Heart right ventricle (tissue), 16 donors: ENCODE measurements at regions not wholly inside any gene's neighbourhood (a gene's known extent, or its start where the extent isn't known, plus 50 kb on each side); places are given as distances from the start of the nearest gene placed in this dataset.

Experiments
- ATAC-seq, 8 donors: fragments of 200-7000 bp; cut with Tn5 transposase; one replicate each; pipeline ENCODE4 v1.9.1; 2020; ENCODE audit warnings: mild to moderate bottlenecking in 8 of 8, moderate library complexity in 8 of 8, moderate number of reproducible peaks in 1 of 8
- DNase-seq, 2 donors: peaks; one replicate each; pipeline ENCODE4 v3.0.0-alpha.2; 2020
- H3K27ac ChIP-seq, 10 donors: fragments of 200-600 bp; sonication (generic) in 2 of 10; one replicate each; pipeline versions ENCODE4 v1.5.0 to v1.8.0; 2020 to 2022; ENCODE audit warnings: mild to moderate bottlenecking in 3 of 10
- H3K27me3 ChIP-seq, 7 donors: fragments of 200-600 bp; one replicate each; pipeline ENCODE4 v1.8.0; 2021 to 2022; ENCODE audit warnings: mild to moderate bottlenecking in 2 of 7
- H3K36me3 ChIP-seq, 9 donors: fragments of 200-600 bp; sonication (generic) in 1 of 9; one replicate each; pipeline versions ENCODE4 v1.5.0 to v1.8.0; 2020 to 2022; ENCODE audit warnings: mild to moderate bottlenecking in 2 of 9
- H3K4me1 ChIP-seq, 9 donors: fragments of 200-600 bp; sonication (generic) in 1 of 9; one replicate each; pipeline versions ENCODE4 v1.5.0 to v1.8.0; 2020 to 2022; ENCODE audit warnings: mild to moderate bottlenecking in 4 of 9
- H3K4me3 ChIP-seq, 10 donors: fragments of 200-600 bp; sonication (generic) in 2 of 10; one replicate each; pipeline versions ENCODE4 v1.5.0 to v1.8.0; 2020 to 2022; ENCODE audit warnings: mild to moderate bottlenecking in 7 of 10, moderate library complexity in 2 of 10
- H3K9me3 ChIP-seq, 11 donors: fragments of 200-600 bp in 10 of 11; sonication (generic) in 2 of 11; one replicate each; pipeline versions ENCODE4 v1.5.0 to v1.8.0; 2013 to 2022; ENCODE audit warnings: mild to moderate bottlenecking in 2 of 11, control low read depth in 1 of 11, moderate library complexity in 1 of 11
- WGBS, 2 donors: extraction: QIAGEN DNeasy Blood & Tissue Kit; methylation state at CpG; one replicate each; pipeline ENCODE4 v1.1.7; 2013; ENCODE audit warnings: inconsistent platforms in 1 of 2; 5-methylcytosine and 5-hydroxymethylcytosine counted together
- intact Hi-C, 10 donors: fragments of 100-400 bp; cut with DNase I; formaldehyde crosslinking; loops; one replicate each; pipeline versions ENCODE4 v1.11.1 to v1.14.2; 2022
- TF ChIP-seq, protein P1 (sequence below), 9 donors: fragments of 200-600 bp; sonication (generic) in 2 of 9; IDR thresholded peaks; one replicate each; pipeline versions ENCODE4 v1.5.0 to v1.8.0; 2021 to 2022; ENCODE audit warnings: antibody characterized with exemption in 9 of 9, mild to moderate bottlenecking in 5 of 9, moderate library complexity in 1 of 9
- donor health status: Arrhythmogenic right ventricular cardiomyopathy.
- donor health status: ischemic (EF 13 %, LVEDD 7.1; RV severe dilation, severe dysfunction).
- donor health status: healthy with polysubstance abuse.
- donor health status: DM: no; HTN: yes; CAD: no.
- donor health status: DM: no; HTN: no; CAD: no.
- donor health status: ischemic (EF 25% LVEDD 6.9; RV normal size, moderate dysfunction).
- donor health status: ischemic (EF 25% LVEDD 5.7; RV mildly dilated, moderate dysfunction).
- donor health status: healthy.
- donor health status: DM: yes; HTN: yes; CAD: no.
- donor health status: Ischemic cardiomyopathy.
- donor health status: ischemic (EF 35%, LVEDD 5.7; RV mildly dilated, moderate dysfunction).
- donor health status: nonischemic (EF 11% LVEDD 7.7; RV severe dilation, severe dysfunction).
- donor health status: DM: yes; HTN: yes; CAD: no.
- donor health status: PGD.
- donor health status: ischemic (EF 29% LVEDD 5.4; RV normal size, mild dysfunction).
- donor health status: nonischemic (EF 23%, LVEDD 6.1; RV moderate dilation, normal function).

DNA sequence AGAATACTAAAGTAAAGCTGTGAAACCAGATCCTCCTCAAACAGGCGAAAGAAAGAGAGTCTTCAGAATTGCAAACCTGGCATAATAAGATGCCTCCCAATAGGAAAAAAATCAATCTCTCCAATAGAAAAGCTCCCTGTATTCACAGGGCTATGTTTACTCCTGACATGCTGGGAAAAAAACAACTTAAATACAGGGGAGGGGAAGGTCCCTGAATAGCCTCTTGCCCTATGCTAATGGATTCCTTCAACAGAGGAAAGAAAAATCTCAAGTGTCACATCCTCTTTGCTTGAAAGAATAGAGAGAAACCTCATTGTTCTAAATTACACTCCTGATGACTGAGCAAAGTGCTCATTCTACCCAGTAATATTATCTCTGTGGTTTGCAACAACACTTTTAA is 1271.1 kb upstream of the PRR20A start:
- no peaks in the 10 kb centered on the region for H3K36me3 ChIP-seq
- 51 to 54% methylated on average over 1 of the region's 1 CpG for WGBS, 2 donors
- H3K9me3 ChIP-seq = peaks cover 0 to 69% (median 8%) of the 10 kb centered on the region in 11 donors
- ATAC-seq = no peak
- no peak overlapping the region for H3K4me3 ChIP-seq
- DNase-seq = no peak
- intact Hi-C loops = no loop called here
- no peaks in the 10 kb centered on the region for H3K4me1 ChIP-seq
- H3K27me3 ChIP-seq = no peaks in the 10 kb centered on the region
- H3K27ac ChIP-seq = no peak overlapping the region
- TF ChIP-seq, protein P1, sequence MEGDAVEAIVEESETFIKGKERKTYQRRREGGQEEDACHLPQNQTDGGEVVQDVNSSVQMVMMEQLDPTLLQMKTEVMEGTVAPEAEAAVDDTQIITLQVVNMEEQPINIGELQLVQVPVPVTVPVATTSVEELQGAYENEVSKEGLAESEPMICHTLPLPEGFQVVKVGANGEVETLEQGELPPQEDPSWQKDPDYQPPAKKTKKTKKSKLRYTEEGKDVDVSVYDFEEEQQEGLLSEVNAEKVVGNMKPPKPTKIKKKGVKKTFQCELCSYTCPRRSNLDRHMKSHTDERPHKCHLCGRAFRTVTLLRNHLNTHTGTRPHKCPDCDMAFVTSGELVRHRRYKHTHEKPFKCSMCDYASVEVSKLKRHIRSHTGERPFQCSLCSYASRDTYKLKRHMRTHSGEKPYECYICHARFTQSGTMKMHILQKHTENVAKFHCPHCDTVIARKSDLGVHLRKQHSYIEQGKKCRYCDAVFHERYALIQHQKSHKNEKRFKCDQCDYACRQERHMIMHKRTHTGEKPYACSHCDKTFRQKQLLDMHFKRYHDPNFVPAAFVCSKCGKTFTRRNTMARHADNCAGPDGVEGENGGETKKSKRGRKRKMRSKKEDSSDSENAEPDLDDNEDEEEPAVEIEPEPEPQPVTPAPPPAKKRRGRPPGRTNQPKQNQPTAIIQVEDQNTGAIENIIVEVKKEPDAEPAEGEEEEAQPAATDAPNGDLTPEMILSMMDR (IDR thresholded peaks at IDR 0.05) = no peak

DNA sequence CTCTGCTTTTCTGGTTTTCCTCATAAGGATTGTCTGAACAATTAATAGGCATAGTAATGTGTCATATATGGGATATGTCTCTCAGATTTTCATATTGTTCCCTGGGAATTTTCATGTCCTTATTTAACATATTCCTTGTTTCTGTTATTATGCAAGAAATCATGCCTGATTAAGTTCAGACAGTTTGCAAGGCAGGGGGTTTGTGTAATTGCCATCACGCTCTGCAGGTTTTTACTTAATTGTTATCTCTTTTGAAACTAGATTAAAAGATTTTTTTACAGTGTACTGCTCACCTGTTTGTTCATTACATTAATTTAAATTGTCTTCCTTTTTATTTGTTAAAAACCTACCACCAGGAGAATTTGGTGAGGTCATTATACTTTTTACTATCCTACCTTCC is 1253.2 kb upstream of the PRR20A start:
- ATAC-seq = no peak
- DNase-seq = no peak

DNA sequence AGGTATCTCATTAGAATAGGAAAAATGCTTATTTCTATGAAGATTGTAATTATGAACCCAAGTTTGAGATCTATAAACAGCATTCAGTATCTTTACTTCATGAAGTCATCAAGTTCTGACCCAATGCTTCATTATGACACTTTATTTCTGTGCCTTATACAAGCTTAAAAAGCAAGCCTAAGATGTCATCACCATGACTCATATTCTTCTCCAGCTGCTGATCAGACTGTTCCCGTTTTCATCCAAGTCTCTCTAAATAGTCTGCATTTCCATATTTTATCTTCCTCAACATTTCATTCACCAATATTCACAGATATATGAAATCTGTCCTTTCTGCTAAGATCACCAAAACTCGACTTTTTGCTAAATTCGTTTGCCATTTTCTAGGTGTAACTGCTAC is 1247.2 kb upstream of the PRR20A start:
- Histone ChIP-seq H3K4me1 (no peaks in the 10 kb centered on the region), H3K4me3 (no peak overlapping the region), H3K27ac (no peak overlapping the region), H3K27me3 (no peaks in the 10 kb centered on the region), H3K36me3 (no peaks in the 10 kb centered on the region), H3K9me3 (peaks cover 0 to 11% (median 0%) of the 10 kb centered on the region in 11 donors)
- DNase-seq (no peak), ATAC-seq (no peak)
- WGBS, 2 donors = 53 to 55% methylated on average over 3 of the region's 3 CpGs
- TF ChIP-seq, protein P1 (IDR thresholded peaks at IDR 0.05) = no peak
- intact Hi-C loops = no loop called here

More for the DNA sequence above, 1253.2 kb upstream of the PRR20A start:
- no peak overlapping the region for H3K4me3 ChIP-seq
- intact Hi-C loops = loop anchor here in 1 of 10 donors (5.0 kb wide), 1 partner anchor 755 kb away; no protein-coding TSS in a partner anchor
- H3K27me3 ChIP-seq = no peaks in the 10 kb centered on the region
- peaks cover 0 to 14% (median 0%) of the 10 kb centered on the region in 11 donors for H3K9me3 ChIP-seq
- TF ChIP-seq, protein P1 (IDR thresholded peaks at IDR 0.05) = no peak
- H3K36me3 ChIP-seq = no peaks in the 10 kb centered on the region
- 72 to 87% methylated on average over 1 of the region's 1 CpG for WGBS, 2 donors
- H3K4me1 ChIP-seq = no peaks in the 10 kb centered on the region
- H3K27ac ChIP-seq = no peak overlapping the region

DNA sequence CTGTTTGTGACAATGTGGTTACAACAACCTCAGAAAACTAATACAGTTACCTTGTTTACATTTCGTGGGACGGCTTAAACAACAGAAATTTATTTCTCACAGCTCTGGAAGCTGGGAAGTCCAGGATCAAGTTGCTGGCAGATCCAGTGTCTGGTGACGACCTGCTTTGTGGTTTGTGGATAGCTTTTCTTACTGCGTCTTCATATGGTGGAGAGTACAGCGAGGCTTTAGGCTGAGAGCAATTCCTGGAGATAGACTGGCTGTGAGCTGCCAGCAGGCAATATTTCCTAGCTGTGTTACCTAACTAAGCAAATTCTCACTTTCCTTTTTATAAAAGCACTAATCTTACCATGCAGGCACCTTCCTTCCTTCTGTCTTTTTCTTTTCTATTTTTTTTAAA is 1203.5 kb upstream of the PRR20A start:
- TF ChIP-seq, protein P1 (IDR thresholded peaks at IDR 0.05) = no peak
- no peak overlapping the region for H3K27ac ChIP-seq
- no peaks in the 10 kb centered on the region for H3K36me3 ChIP-seq
- H3K4me3 ChIP-seq = no peak overlapping the region
- DNase-seq (no peak), ATAC-seq (no peak)
- H3K4me1 ChIP-seq = no peaks in the 10 kb centered on the region
- WGBS, 2 donors = 76 to 77% methylated on average over 5 of the region's 5 CpGs
- H3K27me3 ChIP-seq = no peaks in the 10 kb centered on the region
- peaks cover 0 to 26% (median 2%) of the 10 kb centered on the region in 11 donors for H3K9me3 ChIP-seq
- intact Hi-C loops = no loop called here
